SU-DHL-6 (cell line): ENCODE measurements at regions not wholly inside any gene's neighbourhood (a gene's known extent, or its start where the extent isn't known, plus 50 kb on each side); places are given as distances from the start of the nearest gene placed in this dataset.

Experiments used
- H2AFZ ChIP-seq: fragments of 200-600 bp; sonication (generic); 2 replicates; pipeline ENCODE4 v1.6.1; 2014; ENCODE audit warnings: low read depth, mild to moderate bottlenecking, moderate library complexity, mixed read lengths, antibody characterized with exemption, low read length; ENCODE audit not compliant: severe bottlenecking
- H3F3A ChIP-seq: fragments of 200-600 bp; shearing (Covaris generic); 2 replicates; pipeline ENCODE4 v1.6.0; 2016; ENCODE audit warnings: antibody characterized with exemption, mild to moderate bottlenecking; ENCODE audit not compliant: insufficient read depth
- H3K27ac ChIP-seq: fragments of 200-600 bp; sonication (generic); 2 replicates; pipeline ENCODE4 v1.5.1; 2016; ENCODE audit warnings: low read depth, mild to moderate bottlenecking, low read length, moderate library complexity, mixed read lengths
- H3K27me3 ChIP-seq: fragments of 200-600 bp; sonication (generic), shearing (Covaris generic); 2 replicates; pipeline ENCODE4 v1.6.0; 2014; ENCODE audit warnings: mild to moderate bottlenecking, low read length
- H3K36me3 ChIP-seq: fragments of 200-600 bp; sonication (generic); 2 replicates; pipeline ENCODE4 v1.6.1; 2014; ENCODE audit warnings: mild to moderate bottlenecking, low read length, mixed read lengths
- H3K4me2 ChIP-seq: fragments of 300-600, 200-600 bp; shearing (Covaris generic), sonication (generic); 2 replicates; pipeline ENCODE4 v1.6.0; 2014; ENCODE audit warnings: low read length, low read depth, mild to moderate bottlenecking; ENCODE audit not compliant: poor library complexity, severe bottlenecking
- H3K4me3 ChIP-seq: fragments of 200-600 bp; sonication (generic); 2 replicates; pipeline ENCODE4 v1.5.1; 2014; ENCODE audit warnings: antibody characterized with exemption, low read length, mild to moderate bottlenecking, mixed read lengths; ENCODE audit not compliant: insufficient read depth, poor library complexity, severe bottlenecking
- H3K79me2 ChIP-seq: fragments of 200-600 bp; sonication (generic); 2 replicates; pipeline ENCODE4 v1.6.1; 2014; ENCODE audit warnings: mild to moderate bottlenecking, low read length, moderate library complexity; ENCODE audit not compliant: insufficient read depth
- H3K9ac ChIP-seq: fragments of 200-600 bp; sonication (generic); 2 replicates; pipeline ENCODE4 v1.7.0; 2014; ENCODE audit warnings: mild to moderate bottlenecking, low read length
- H3K9me2 ChIP-seq: fragments of 200-600 bp; sonication (generic); replicated peaks from 2 replicates; pipeline ENCODE4 v1.6.1; 2014; ENCODE audit warnings: low read length; ENCODE audit not compliant: insufficient read depth
- H3K9me3 ChIP-seq: fragments of 200-600 bp; sonication (generic); 2 replicates; pipeline ENCODE4 v1.6.1; 2014; ENCODE audit warnings: low read length, mixed read lengths; ENCODE audit not compliant: insufficient read depth
- H4K20me1 ChIP-seq: fragments of 200-600 bp; sonication (generic); 2 replicates; pipeline ENCODE4 v1.6.1; 2014; ENCODE audit warnings: low read depth, mild to moderate bottlenecking, antibody characterized with exemption, low read length, moderate library complexity, mixed read lengths
- EZH2phosphoT487 ChIP-seq: fragments of 200-600 bp; sonication (generic), shearing (Covaris generic); conservative IDR thresholded peaks from 2 replicates; pipeline ENCODE4 v1.6.1; 2018; ENCODE audit warnings: mild to moderate bottlenecking, antibody characterized with exemption, low read length, moderate library complexity, mixed read lengths
- TF ChIP-seq, protein P1 (sequence below): fragments of 200-600 bp; sonication (generic); IDR thresholded peaks from one replicate; pipeline ENCODE4 v1.5.1; 2017; ENCODE audit warnings: antibody characterized with exemption, mild to moderate bottlenecking, low read length, moderate library complexity; ENCODE audit not compliant: insufficient read depth, poor library complexity, severe bottlenecking

DNA sequence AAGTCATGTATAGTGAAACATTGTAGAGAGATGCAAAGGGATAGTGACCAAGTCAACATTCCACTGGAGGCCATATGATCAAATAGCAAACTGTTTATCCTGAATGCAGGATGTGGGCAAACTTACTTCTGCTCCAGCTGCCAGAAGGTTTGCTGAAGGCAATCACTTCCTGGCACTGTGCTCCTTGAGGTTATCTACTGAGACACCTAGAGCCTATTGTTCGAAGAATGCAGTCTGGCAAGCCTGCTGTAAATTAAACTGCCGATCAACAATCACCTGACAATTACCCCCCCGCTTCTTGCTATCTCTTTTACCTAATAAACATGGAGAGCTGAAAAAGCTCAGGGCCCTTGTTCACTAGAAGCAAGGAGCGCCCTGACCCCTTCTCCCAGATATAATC, 139.4 kb upstream of the B3GALT2 start:
- Histone ChIP-seq H3K36me3 (no peaks in the 10 kb centered on the region), H3K79me2 (no peaks in the 10 kb centered on the region), H4K20me1 (no peaks in the 10 kb centered on the region), H3K4me2 (no peak overlapping the region), H3K9ac (no peak overlapping the region), H3K27ac (no peak overlapping the region), H3K27me3 (no peaks in the 10 kb centered on the region), H3K9me2 (no peaks in the 10 kb centered on the region), H3K9me3 (peaks cover 7% of the 10 kb centered on the region; the same call in 1 of the 2 replicates), H3K4me3 (no peak overlapping the region), H2AFZ (no peak overlapping the region), H3F3A (no peaks in the 10 kb centered on the region)
- TF ChIP-seq, protein P1, sequence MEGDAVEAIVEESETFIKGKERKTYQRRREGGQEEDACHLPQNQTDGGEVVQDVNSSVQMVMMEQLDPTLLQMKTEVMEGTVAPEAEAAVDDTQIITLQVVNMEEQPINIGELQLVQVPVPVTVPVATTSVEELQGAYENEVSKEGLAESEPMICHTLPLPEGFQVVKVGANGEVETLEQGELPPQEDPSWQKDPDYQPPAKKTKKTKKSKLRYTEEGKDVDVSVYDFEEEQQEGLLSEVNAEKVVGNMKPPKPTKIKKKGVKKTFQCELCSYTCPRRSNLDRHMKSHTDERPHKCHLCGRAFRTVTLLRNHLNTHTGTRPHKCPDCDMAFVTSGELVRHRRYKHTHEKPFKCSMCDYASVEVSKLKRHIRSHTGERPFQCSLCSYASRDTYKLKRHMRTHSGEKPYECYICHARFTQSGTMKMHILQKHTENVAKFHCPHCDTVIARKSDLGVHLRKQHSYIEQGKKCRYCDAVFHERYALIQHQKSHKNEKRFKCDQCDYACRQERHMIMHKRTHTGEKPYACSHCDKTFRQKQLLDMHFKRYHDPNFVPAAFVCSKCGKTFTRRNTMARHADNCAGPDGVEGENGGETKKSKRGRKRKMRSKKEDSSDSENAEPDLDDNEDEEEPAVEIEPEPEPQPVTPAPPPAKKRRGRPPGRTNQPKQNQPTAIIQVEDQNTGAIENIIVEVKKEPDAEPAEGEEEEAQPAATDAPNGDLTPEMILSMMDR = no peak
- no peak for TF ChIP-seq EZH2phosphoT487

DNA sequence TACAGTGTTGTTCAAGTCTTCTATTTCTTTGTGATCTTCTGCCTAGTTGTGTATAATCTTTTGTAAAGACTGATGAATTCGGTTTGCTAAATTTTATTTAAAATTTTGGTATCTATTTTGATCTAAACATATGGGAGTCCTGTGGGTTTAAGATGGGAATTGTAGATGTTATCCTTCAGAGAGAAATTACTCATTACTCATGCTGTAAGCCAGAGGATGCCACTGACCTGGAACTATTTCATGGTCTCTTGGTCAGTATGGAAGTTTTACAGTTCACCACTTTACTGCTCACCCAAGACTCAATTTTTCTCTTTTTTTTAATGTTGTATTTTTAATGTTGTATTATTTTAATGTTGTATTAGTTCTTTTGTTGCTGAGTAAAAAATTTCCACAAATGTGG, 138.6 kb upstream of the B3GALT2 start:
- TF ChIP-seq, protein P1 = no peak
- no peak for TF ChIP-seq EZH2phosphoT487
- Histone ChIP-seq H3K27ac (no peak overlapping the region), H3K36me3 (no peaks in the 10 kb centered on the region), H3K79me2 (no peaks in the 10 kb centered on the region), H3K4me3 (no peak overlapping the region), H3F3A (no peaks in the 10 kb centered on the region), H3K9ac (no peak overlapping the region), H3K9me3 (peaks cover 7% of the 10 kb centered on the region; the same call in 1 of the 2 replicates), H3K4me2 (no peak overlapping the region), H3K27me3 (no peaks in the 10 kb centered on the region), H4K20me1 (no peaks in the 10 kb centered on the region), H3K9me2 (no peaks in the 10 kb centered on the region), H2AFZ (no peak overlapping the region)

DNA sequence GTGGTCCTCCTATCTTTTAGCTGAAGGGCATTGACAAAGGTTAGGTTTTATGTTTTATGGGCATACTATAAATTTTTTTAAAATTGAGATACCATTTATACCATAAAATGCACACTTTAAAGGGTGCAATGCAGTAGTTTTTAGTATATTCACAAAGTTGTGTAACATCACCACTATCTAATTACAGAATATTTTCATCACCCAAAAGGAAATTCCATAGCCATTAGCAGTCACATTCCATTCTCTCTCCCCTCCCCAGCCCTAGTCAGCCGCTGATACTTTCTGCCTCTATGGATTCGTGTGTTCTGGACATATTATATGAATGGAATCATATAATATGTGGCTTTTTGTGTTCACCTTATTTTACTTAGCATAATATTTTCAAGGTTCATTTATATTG, 135.8 kb upstream of the B3GALT2 start:
- Histone ChIP-seq H3K27me3 (no peaks in the 10 kb centered on the region), H2AFZ (no peak overlapping the region), H3K36me3 (no peaks in the 10 kb centered on the region), H3K9me2 (no peaks in the 10 kb centered on the region), H4K20me1 (no peaks in the 10 kb centered on the region), H3K4me3 (no peak overlapping the region), H3K9ac (no peak overlapping the region), H3F3A (no peaks in the 10 kb centered on the region), H3K4me2 (no peak overlapping the region), H3K9me3 (no peaks in the 10 kb centered on the region), H3K79me2 (no peaks in the 10 kb centered on the region), H3K27ac (no peak overlapping the region)
- TF ChIP-seq EZH2phosphoT487 = no peak

DNA sequence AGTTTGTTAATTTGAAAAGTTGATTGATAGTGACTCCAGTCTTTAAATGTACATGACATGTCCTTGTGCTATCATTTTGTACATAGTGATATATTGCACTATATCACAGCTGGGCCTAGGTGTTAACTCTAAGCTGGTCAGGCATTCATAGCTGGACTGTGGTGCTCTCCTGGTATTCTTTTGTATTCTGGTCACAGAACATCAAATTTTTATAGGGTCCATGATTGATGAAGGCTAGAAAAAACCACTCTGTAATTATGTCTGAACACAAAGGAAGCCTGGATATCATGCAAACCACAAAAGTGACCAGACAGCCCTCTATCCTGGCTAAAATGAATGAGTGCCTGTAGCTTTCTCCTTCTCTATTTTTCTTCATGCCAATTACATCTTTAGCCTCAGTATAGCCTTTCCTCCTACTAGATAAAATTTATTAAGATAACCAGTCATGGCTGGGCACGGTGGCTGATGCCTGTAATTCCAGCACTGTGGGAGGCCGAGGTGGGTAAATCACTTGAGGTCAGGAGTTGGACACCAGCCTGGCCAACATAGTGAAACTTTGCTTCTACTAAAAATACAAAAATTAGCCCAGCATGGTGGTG, 134.9 kb upstream of the B3GALT2 start:
- Histone ChIP-seq H3K36me3 (no peaks in the 10 kb centered on the region), H4K20me1 (no peaks in the 10 kb centered on the region), H3F3A (no peaks in the 10 kb centered on the region), H2AFZ (no peak overlapping the region), H3K79me2 (no peaks in the 10 kb centered on the region), H3K9me3 (no peaks in the 10 kb centered on the region), H3K27ac (no peak overlapping the region), H3K4me2 (no peak overlapping the region), H3K4me3 (no peak overlapping the region), H3K9me2 (no peaks in the 10 kb centered on the region), H3K9ac (no peak overlapping the region), H3K27me3 (no peaks in the 10 kb centered on the region)
- TF ChIP-seq, protein P1 = no peak
- TF ChIP-seq EZH2phosphoT487 = no peak
